ENCODE measurements at regions not wholly inside any gene's neighbourhood (a gene's known extent, or its start where the extent isn't known, plus 50 kb on each side); places are given as distances from the start of the nearest gene placed in this dataset.

DNA sequence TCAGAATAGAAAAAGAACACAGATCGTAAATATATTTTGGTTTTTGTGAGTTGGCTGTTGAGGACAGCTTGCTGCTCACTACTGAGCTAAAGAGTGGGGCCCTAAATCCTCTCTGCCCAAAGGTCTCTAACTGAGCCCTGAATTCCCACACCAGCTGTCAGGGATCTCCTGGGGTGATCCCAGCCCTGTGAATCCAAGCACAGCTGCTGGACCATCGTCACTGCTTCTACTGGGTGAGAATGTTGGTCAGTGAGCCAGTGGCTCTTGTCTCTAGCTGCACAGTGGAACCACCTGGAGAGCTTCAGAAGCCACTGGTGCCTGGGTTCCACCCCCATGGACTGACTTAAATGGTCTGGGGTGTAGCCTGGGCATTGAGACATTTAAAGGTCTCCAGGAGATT is 90.5 kb upstream of the IL12A start:
- H3K4me1 Mint-ChIP-seq: no peaks in the 10 kb centered on the region

DNA sequence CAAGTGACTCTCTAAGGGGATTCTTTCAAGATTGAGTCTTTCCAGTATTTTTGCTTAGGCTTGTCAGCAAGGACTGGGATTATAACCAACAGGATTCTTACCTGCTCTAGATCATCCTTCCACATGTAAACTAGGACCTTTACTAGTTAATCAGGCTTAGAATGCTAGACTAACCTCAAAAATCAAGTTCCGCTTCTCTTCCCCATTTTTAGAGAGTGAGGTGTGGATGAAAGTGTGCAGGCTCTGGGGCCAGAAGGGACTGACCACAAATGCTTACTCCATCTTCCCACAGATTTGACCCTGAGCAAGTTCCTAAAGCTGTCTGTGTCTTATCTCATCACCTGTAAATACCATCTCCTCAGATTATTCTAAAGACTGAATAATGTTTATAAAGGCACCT is 89.5 kb upstream of the IL12A start:
- no peaks in the 10 kb centered on the region for H3K9me3 Mint-ChIP-seq
- H3K4me3 Mint-ChIP-seq: no peak overlapping the region
- no peaks in the 10 kb centered on the region for H3K36me3 Mint-ChIP-seq (ENCODE audit: low read depth)
- no peak for ATAC-seq (replicated peaks)
- no peaks in the 10 kb centered on the region for H3K4me1 Mint-ChIP-seq
- H3K27me3 Mint-ChIP-seq: peaks cover 30% of the 10 kb centered on the region
- H3K27ac Mint-ChIP-seq: no peak overlapping the region

More for the DNA sequence above, 90.5 kb upstream of the IL12A start:
- Mint-ChIP-seq H3K36me3 (ENCODE audit: low read depth) (no peaks in the 10 kb centered on the region), H3K4me3 (no peak overlapping the region), H3K9me3 (no peaks in the 10 kb centered on the region), H3K27me3 (peaks cover 30% of the 10 kb centered on the region), H3K27ac (no peak overlapping the region)
- no peak for ATAC-seq (replicated peaks)

DNA sequence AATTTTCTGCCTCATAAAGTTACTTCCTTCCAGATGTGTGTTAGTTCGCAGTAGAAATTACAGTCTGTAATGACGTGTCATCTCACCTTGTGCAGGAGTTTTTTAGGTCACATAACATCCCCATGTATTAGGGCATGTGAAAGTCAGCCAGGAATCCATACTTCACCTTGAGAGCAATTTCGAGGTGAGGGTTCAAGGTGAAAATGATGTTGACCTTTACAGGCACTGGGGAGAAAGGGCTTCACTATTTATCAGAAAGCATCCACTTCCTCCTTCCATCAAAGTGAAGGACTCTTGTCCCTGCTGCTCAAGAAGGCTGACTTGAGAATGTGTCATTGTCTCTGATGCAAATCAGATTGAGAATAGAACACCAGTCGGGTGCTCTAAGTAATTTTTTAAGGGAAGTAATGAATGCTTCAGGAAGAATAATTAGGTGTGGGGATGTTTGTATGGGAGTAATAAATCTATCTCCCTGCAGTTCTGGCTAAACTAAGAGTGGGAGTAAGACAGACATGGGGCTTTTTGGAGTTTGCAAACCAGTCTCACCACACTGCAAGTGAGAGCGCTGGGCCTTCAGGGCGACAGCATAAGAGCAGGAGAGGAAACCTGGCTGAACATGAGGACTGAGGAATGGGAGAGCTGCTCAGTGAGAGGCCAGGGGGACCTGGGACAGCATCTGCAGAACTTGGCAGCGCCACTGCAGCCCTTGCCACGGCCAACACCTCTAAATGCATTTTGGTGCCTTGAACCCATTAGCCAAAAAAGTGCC is 85.9 kb upstream of the IL12A start:
- Mint-ChIP-seq H3K27me3 (peaks cover 28% of the 10 kb centered on the region), H3K4me1 (no peaks in the 10 kb centered on the region), H3K4me3 (no peak overlapping the region), H3K9me3 (no peaks in the 10 kb centered on the region), H3K36me3 (ENCODE audit: low read depth) (no peaks in the 10 kb centered on the region), H3K27ac (no peak overlapping the region)
- no peak for ATAC-seq (replicated peaks)

DNA sequence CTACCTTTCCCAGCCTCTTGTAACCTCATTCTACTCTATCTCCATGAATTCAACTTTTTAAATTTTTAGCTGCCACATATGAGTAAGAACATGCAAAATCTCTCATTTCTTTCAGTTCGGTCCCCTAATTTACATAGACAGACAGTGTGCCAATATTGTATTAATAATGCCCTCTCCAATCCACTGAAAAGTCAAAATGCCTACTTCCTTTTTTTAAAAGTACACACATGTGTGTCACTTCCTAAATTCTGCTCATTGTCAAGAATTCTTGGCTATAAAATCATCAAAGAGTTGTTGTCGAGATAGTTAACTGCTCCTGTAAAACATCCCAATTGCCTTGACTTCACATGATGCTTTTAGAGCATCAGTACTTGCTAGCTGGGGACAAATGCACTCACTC is 84.2 kb upstream of the IL12A start:
- Mint-ChIP-seq H3K4me1 (no peaks in the 10 kb centered on the region), H3K27me3 (peaks cover 22% of the 10 kb centered on the region), H3K4me3 (no peak overlapping the region), H3K27ac (no peak overlapping the region), H3K9me3 (no peaks in the 10 kb centered on the region), H3K36me3 (ENCODE audit: low read depth) (no peaks in the 10 kb centered on the region)
- no peak for ATAC-seq (replicated peaks)

DNA sequence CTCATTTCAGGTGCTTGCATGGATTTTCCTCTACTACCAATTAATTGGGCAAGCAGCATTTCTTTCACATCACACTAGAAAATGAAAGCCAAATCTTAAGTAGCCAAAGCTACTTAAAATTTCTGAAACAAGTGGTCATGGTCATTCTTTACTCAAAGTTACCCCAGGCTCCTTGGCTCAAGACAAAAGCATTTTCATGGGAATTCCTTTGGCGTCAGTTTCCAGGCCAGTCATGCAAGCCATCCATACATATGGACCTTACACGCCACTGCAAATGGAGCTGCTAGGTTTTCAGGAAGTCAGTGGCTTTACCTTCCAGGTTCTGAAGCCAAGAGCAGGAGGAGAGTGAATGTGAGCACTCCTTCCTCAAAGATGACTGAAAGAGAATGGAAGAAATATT is 83.7 kb upstream of the IL12A start:
- no peak for ATAC-seq (replicated peaks)
- H3K27ac Mint-ChIP-seq: no peak overlapping the region

DNA sequence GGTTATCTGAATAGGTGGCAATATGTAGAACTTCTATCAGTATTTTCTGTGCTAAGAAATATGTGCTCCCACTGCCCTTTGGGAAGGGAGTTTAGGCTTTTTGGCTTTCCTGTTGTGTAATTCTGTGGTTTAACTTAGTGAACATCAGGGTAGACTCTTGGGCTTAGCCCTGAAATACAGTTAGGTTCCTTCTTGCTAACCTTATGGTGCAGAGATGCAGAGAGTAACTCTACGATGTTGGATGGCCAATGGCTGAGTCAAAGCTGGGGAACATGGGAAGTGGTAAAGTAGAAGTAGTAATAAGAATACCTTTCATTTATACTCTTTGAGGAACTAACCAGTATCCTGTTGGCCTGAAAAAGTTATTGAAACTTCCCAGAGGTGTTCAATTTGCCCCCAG is 80.8 kb upstream of the IL12A start:
- H3K4me1 Mint-ChIP-seq: peaks cover 10% of the 10 kb centered on the region

More for the DNA sequence above, 83.7 kb upstream of the IL12A start:
- H3K36me3 Mint-ChIP-seq (ENCODE audit: low read depth): no peaks in the 10 kb centered on the region
- no peaks in the 10 kb centered on the region for H3K9me3 Mint-ChIP-seq
- H3K4me3 Mint-ChIP-seq: no peak overlapping the region
- H3K27me3 Mint-ChIP-seq: peaks cover 19% of the 10 kb centered on the region
- no peaks in the 10 kb centered on the region for H3K4me1 Mint-ChIP-seq

DNA sequence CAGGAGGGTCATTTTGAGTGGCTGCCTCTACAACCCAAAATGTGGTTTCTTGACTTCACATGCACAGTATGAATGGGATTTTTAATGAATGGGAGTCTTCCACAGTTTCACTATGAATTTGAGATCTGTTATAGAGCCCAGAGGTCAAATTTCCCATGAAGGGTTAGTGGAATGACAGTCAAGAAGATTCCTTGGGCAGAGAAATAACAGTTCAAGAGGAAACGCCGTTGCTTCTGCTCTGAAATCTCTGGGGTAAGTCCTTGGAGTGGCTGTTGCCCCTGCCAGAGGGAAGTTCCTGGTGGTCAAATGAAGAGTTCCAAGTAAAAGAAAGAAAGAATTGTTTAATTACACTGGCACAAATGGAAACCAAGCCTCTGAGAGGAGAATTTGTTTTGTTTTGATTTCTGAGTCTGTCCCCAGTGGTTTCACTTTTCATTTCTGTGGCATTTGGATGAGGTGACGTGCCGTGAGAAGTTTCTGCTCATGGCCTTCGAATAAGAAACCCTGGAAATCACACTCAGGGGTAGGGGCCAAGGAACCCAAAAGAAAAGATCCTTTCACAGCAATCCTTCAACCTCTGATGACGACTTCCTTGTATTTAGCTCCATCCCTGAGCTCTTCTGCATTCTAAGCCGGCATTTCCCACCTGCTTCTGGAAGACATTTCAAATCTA is 77.5 kb upstream of the IL12A start:
- peaks cover 10% of the 10 kb centered on the region for H3K4me1 Mint-ChIP-seq
- peak overlapping the region; percentile 64 for H3K4me3 Mint-ChIP-seq
- H3K36me3 Mint-ChIP-seq (ENCODE audit: low read depth): no peaks in the 10 kb centered on the region
- H3K27ac Mint-ChIP-seq: peak overlapping the region; percentile 47
- peaks cover 8% of the 10 kb centered on the region for H3K27me3 Mint-ChIP-seq
- peak; percentile 55 for ATAC-seq (replicated peaks)
- H3K9me3 Mint-ChIP-seq: no peaks in the 10 kb centered on the region

More for the DNA sequence above, 80.8 kb upstream of the IL12A start:
- Mint-ChIP-seq H3K36me3 (ENCODE audit: low read depth) (no peaks in the 10 kb centered on the region), H3K9me3 (no peaks in the 10 kb centered on the region), H3K27ac (no peak overlapping the region), H3K27me3 (peaks cover 8% of the 10 kb centered on the region), H3K4me3 (no peak overlapping the region)
- no peak for ATAC-seq (replicated peaks)

DNA sequence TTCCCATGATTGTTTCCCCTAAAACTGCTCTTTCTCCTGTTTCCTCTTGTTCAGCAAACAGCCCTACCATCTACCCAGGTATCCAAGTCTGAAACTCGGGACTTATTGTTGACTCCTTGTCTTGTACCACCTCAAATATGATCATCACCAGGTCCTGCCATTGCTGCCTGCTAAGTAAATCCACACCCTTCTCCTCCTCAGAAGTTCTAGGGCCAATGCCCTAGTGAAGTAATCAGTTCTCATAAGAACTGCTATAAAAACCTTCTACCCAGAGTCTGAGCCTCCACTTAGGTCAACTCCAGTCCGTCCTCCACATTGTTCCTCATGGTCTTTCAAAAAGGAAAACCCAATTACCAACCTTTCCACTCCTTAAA is 77.0 kb upstream of the IL12A start:
- Mint-ChIP-seq H3K27me3 (peaks cover 8% of the 10 kb centered on the region), H3K36me3 (ENCODE audit: low read depth) (no peaks in the 10 kb centered on the region), H3K9me3 (no peaks in the 10 kb centered on the region), H3K4me1 (peaks cover 10% of the 10 kb centered on the region), H3K4me3 (peak overlapping the region; percentile 64), H3K27ac (peak overlapping the region; percentile 47)
- ATAC-seq (replicated peaks): no peak

DNA sequence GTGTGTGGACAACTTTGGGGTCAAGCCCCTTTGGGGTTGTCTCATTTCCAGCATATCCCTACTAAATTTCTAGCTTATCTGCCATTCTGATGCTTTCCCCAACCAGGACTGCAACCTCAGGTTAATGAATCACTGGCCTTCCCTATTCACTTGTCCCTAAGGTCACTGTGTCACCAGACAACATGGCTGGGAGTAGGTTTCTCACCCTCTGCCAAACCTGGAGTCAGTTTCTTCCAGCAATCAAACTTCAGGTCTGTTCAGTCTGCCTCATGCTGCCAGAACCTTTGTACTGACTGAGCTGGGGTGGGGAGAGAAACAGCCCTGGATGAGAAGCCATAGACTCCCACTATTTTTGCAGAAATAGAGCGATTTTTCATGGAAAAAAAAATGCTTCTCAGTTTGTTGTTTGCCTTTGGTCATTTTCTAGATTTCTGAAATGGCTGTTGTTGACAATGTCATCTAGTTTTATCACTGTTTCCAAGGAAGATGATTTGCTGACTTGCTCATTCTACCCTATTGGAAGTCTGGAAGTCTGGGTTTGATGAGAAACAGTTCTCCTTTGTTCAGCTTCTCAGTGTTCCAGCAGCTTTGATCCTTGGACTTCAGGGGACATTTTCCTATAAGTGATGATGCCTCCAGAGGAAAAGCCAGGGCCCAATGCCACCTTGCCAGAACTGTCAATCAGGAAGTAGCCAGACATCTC is 74.8 kb upstream of the IL12A start:
- no peak for ATAC-seq (replicated peaks)
- no peak overlapping the region for H3K27ac Mint-ChIP-seq
- no peaks in the 10 kb centered on the region for H3K9me3 Mint-ChIP-seq
- H3K27me3 Mint-ChIP-seq: peaks cover 8% of the 10 kb centered on the region
- H3K4me1 Mint-ChIP-seq: peaks cover 10% of the 10 kb centered on the region
- H3K36me3 Mint-ChIP-seq (ENCODE audit: low read depth): no peaks in the 10 kb centered on the region
- H3K4me3 Mint-ChIP-seq: no peak overlapping the region

DNA sequence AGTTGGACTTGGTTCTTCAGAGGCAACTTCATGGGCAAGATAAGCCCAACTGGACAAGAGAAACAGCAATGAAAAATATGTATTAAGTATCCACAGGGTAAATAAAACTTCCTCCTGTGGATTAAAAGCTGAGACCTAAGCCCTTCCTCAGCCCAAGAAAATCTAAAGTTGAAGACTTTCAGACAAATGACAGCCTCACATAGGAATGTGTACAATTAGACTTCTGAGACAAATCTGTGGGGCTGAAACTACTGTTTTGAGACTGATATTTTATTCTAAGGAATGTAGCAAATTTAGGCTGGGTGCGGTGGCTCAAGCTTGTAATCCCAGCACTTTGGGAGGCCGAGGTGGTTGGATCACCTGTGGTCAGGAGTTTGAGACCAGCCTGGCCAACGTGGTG is 74.2 kb upstream of the IL12A start:
- peaks cover 10% of the 10 kb centered on the region for H3K4me1 Mint-ChIP-seq
- no peak for ATAC-seq (replicated peaks)
- H3K36me3 Mint-ChIP-seq (ENCODE audit: low read depth): no peaks in the 10 kb centered on the region
- H3K9me3 Mint-ChIP-seq: no peaks in the 10 kb centered on the region
- H3K27ac Mint-ChIP-seq: no peak overlapping the region
- peaks cover 8% of the 10 kb centered on the region for H3K27me3 Mint-ChIP-seq
- H3K4me3 Mint-ChIP-seq: no peak overlapping the region

DNA sequence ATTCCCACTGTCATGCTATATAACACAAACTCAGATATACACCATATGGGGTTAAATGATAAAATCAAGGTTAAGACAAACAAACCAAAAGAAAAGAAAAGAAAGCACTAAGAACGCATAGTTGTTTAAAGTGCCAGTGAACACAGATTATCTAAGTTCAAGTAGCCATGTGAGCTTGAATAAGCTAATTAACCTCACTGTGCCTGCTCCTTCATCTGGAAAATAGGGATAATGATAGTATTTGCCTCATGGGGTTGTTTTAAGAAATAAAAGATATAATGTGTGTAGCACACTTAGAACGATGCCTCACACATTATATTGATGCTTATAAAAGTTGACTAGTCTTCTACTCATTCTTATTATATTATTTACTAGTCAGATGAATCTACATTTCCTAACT is 72.6 kb upstream of the IL12A start:
- Mint-ChIP-seq H3K27me3 (peaks cover 11% of the 10 kb centered on the region), H3K27ac (no peak overlapping the region), H3K4me1 (peaks cover 9% of the 10 kb centered on the region), H3K9me3 (no peaks in the 10 kb centered on the region), H3K36me3 (ENCODE audit: low read depth) (no peaks in the 10 kb centered on the region), H3K4me3 (no peak overlapping the region)
- ATAC-seq (replicated peaks): no peak

DNA sequence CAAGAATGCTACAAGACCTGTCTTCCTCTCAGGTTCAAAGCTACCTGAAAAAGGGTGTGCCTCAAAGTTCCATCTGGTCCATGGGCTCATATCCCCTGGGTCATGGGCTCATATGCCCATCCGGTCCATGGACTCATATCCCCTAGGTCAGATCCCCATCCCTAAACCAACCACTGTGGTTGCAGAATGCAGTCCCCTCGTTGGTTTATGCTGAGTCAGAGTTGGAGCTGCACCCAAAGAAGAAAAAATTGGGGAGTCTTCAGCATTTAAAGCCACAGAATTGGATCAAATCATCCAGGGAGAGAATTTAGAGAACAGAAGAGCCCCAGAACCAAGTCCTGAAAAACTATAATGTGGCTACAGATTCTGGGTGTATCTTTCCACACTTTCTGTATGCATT is 71.5 kb upstream of the IL12A start:
- ATAC-seq (replicated peaks): no peak
- H3K4me1 Mint-ChIP-seq: no peaks in the 10 kb centered on the region

DNA sequence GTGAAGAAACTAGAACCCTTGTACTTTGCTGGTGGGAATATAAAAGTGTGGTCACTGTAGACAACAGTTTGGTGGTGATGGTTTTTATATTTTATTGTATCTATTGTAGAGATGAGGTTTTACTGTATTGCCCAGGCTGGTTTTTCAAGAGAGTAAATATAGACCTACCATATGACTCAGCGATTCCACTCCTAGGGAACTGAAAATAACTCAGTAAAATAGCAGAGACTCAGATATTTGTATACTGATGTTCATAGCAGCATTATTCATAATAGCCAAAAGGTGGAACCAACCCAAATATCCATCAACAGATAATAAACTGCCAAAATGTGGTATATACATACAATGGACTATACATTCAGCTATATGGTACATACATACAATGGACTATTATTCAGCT is 68.8 kb upstream of the IL12A start:
- Mint-ChIP-seq H3K36me3 (ENCODE audit: low read depth) (no peaks in the 10 kb centered on the region), H3K4me3 (no peak overlapping the region), H3K27me3 (peaks cover 16% of the 10 kb centered on the region), H3K27ac (no peak overlapping the region), H3K4me1 (no peaks in the 10 kb centered on the region), H3K9me3 (no peaks in the 10 kb centered on the region)
- ATAC-seq (replicated peaks): no peak

More for the DNA sequence above, 71.5 kb upstream of the IL12A start:
- H3K9me3 Mint-ChIP-seq: no peaks in the 10 kb centered on the region
- H3K36me3 Mint-ChIP-seq (ENCODE audit: low read depth): no peaks in the 10 kb centered on the region
- H3K27me3 Mint-ChIP-seq: peaks cover 16% of the 10 kb centered on the region
- no peak overlapping the region for H3K27ac Mint-ChIP-seq
- no peak overlapping the region for H3K4me3 Mint-ChIP-seq

DNA sequence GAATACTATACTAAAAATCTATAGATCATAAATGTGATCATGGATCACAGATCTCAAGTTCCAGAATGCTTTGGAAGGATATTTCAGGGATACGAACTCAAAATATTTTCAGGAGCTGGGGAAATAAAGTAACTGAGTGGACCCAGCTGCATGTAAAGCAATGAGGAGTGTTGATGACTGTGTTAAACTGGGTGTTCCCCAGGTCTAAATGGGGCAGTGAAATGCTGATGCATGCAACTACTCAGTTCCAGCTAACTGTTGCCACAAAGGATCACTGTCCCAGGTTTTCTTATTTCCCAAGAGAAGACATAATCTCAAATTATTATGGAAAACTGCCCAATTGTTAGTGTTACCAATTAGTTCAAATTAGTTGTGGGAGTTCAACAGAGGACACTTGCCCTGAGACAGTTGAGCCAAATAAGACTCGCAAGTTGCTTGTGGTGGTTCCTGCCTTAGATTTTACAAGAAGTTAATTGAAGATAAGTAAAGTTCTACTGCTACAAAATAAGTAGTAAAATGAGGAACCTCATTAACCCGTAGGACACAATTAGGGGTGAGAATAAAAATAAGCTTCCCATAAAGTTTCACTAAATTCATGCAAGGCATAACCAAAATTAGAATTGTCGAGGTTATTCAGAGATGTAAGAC is 66.3 kb upstream of the IL12A start:
- ATAC-seq (replicated peaks): no peak
- Mint-ChIP-seq H3K27ac (no peak overlapping the region), H3K36me3 (ENCODE audit: low read depth) (no peaks in the 10 kb centered on the region), H3K9me3 (no peaks in the 10 kb centered on the region), H3K4me3 (no peak overlapping the region), H3K27me3 (peaks cover 8% of the 10 kb centered on the region), H3K4me1 (no peaks in the 10 kb centered on the region)
